Erythroblast (primary cell): ENCODE measurements at regions not wholly inside any gene's neighbourhood (a gene's known extent, or its start where the extent isn't known, plus 50 kb on each side); places are given as distances from the start of the nearest gene placed in this dataset.

Experiments
- DNase-seq, 2 experiments: peaks; one replicate each; lab custom pipeline; 2025; lab: John Stamatoyannopoulos, UW
- GATA1 ChIP-seq: IDR thresholded peaks from 2 replicates; pipeline ENCODE4 v1.6.1; 2011; ENCODE audit warnings: low read depth, mild to moderate bottlenecking, control low read depth, low read length, moderate library complexity
- POLR2A ChIP-seq: IDR thresholded peaks from 2 replicates; pipeline ENCODE4 v1.6.1; 2011; ENCODE audit warnings: mild to moderate bottlenecking, low read length

DNA sequence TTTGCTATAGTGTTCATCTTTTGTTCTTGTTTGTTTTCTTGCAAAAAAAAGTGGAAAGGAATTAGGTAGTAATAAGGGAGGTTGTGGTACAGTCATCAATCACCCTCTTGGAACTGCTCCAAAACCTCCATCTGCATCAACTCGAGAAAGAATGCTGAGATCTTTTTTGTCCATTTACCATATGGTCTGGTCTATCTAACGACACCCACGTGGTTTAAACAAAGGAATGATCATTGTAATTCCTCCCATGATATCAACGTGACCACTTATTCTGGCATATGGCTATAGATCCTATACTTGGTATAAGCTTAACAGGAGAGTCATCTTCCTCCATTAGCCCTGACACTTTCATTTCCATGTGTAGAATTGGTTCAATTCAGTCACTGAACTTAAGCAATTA lies 1025.3 kb upstream of the NXPH2 start:
- DNase-seq: no peak
- TF ChIP-seq GATA1 (no peak), POLR2A (no peak)

GRCh38 chr2:139798391-139798790 lies 1018.2 kb upstream of the NXPH2 start:
- TF ChIP-seq POLR2A: no peak
- no peak for TF ChIP-seq GATA1

DNA sequence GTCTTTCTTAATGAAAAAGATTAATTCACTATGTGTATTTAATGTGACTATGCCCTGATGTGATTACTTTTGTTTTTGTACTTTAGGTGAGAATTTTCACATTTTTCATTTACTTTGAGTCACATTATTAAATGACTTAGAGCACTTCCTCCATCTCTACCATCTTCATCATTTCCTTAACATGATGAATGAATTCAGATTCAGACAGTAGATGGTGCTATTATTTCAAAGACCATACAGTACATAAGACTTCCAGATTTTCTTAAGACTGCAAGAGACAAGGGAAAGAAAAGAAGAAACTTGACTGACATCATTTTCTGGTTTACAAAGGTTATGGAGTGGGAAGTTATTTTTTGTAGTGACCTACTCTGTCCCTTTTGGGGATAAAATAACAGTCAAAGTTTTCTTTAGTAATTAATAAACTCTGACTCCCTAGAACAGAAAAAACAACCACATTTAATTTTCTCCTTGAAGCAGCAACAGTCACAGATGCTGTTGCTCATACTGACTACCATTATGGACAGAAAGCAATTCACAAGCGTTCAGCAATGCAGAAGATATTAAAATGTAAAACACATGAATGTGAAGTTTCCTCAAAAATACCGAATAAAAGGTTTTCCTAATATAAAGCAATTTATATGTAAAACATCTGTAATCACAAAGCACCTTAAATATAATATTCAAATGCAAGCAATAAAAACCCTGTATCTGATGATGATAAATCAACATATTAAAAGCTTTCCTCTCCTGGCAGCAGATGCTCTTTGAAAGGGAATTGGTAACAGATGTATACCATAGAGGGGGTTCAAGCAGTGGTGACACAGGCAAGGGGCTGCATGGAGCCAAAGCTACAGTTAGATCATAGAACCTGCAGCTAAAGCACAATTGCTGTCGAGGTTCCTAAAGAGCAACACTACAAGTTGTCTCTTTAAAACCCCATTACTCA lies 1010.9 kb upstream of the NXPH2 start:
- TF ChIP-seq GATA1 (no peak), POLR2A (no peak)
- peak; percentile 11 to 21 for DNase-seq

More at GRCh38 chr2:139798391-139798790, 1018.2 kb upstream of the NXPH2 start:
- DNase-seq: no peak

DNA sequence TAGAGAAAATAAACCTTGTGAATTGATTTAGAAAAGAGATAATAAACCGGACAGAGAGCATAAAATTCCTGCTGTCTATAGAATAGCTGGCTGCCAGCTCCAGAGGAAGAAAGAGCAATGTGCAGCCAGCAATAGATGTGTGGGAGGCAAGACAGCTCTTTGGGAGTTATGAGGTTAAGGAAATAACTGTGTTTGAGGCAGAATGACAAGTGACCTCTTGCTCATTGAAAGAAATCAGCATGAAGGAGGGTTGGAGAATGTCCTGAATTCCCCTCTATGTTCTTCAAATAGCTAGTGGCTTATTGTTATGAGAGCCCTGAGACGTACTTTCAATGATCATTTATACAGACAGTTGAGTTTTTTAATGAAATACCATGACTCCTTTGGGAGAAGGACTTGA lies 1009.9 kb upstream of the NXPH2 start:
- no peak for DNase-seq
- TF ChIP-seq POLR2A (no peak), GATA1 (no peak)

DNA sequence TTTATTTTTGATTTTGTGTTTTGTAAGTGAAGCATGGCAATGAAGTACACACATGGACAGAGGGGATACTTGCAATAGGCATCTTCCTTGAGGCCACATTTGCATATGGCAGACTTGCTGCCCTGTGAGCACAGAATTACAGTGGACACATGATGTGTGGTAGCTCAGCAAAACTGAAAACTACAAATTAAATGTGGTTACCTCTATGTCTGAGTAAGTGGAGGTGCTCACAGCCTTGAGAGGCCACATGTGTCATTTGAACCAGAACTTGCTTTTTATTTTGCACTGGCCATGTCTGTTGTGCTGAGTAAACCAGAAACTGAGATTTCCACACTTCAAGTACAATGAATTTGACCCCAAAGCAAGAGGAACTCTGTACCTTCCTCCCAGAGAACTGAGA lies 998.5 kb upstream of the NXPH2 start:
- TF ChIP-seq GATA1 (no peak), POLR2A (no peak)
- no peak for DNase-seq

DNA sequence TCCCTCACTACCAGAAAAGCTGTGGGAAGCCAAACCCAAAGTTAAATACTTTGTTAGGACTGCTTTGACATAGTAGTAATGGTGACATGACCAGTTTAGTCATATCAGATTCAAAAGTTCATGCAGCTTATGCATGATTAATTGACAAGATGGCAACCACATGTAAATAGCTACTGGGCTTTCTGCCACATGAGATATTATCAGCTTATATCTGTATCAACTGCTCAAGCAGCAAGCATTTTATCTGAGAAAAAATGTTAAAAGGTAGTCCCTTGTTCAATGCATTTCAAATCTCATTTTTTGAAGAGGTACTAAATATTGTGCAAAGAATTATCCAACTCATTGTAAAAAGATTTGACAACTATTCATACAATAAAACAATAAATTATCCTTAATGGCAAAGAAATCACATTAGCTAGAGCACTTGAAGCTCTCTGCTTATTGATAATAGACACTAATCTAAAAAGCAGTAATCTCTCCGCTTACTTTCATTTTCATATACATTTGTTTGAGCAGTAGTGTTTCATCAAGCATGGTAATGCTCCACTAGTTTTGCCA lies 993.6 kb upstream of the NXPH2 start:
- TF ChIP-seq GATA1: no peak
- no peak for TF ChIP-seq POLR2A
- peak in 1 of 2 experiments; percentile 14 for DNase-seq

DNA sequence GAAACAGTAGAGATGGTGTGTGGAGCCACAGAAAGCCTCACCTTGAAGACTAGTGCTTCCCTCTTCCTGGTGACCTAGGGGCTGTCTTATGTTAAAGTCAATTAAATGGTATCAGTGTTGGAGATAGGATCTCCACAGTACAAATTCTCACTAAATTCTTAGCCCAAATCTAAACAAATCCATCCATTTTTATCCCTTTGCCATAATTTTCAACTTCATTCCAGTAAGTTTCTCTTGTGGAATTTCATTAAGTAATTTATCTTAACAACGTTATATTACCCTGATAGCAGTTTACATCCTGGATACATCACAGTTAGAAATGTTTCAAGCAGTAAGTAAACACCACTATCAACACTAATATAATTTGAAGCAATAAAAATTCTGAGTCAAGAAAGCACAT lies 989.4 kb upstream of the NXPH2 start:
- DNase-seq: no peak
- no peak for TF ChIP-seq POLR2A
- no peak for TF ChIP-seq GATA1

- no peak for DNase-seq
- TF ChIP-seq GATA1 (no peak), POLR2A (no peak)
Measured at GRCh38 chr2:139763705-139764104, 983.5 kb upstream of the NXPH2 start.

DNA sequence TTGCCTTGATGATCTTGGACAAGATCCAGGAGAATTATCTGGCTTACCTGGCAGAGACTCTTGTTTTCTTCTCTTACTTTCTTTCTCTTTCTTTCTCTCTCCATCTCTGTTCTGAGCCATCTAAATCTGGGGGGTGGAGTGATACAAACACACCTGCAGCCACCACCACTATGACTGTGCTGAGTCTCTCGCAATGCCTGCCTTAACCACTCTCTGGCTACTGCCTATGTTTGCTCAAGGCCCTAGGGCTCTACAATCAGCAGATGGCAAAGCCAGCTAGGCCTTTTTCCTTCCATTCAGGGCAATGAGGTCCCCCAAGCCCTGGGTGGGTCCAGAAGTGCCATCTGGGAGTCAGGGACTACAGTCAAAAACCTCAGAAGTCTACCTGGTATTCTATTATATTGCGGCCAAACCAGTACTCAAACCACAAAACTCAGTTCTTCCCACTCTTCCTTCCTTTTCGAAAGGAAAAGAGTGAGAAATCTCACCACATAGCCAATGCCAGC lies 978.9 kb upstream of the NXPH2 start:
- no peak for TF ChIP-seq POLR2A
- no peak for TF ChIP-seq GATA1
- DNase-seq: no peak

GRCh38 chr2:139746901-139747300 lies 966.7 kb upstream of the NXPH2 start:
- TF ChIP-seq POLR2A (no peak), GATA1 (no peak)
- no peak for DNase-seq

DNA sequence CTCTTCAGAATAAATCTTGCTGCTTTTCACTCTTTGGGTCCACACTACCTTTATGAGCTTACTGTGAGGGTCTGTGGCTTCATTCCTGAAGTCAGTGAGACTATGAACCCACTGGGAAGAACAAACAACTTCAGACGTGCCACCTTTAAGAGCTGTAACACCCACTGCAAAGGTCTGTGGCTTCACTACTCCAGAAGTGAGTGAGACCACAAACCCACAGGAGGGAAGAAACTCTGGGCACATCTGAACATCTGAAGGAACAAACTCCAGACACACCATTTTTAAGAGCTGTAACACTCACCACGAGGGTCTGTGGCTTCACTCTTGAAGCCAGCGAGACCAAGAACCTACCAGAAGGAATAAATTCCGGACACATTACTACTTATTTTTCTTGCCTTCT lies 964.1 kb upstream of the NXPH2 start:
- TF ChIP-seq POLR2A (no peak), GATA1 (no peak)
- DNase-seq: no peak

- DNase-seq: no peak
Measured at GRCh38 chr2:139742216-139743172, 962.3 kb upstream of the NXPH2 start.

DNA sequence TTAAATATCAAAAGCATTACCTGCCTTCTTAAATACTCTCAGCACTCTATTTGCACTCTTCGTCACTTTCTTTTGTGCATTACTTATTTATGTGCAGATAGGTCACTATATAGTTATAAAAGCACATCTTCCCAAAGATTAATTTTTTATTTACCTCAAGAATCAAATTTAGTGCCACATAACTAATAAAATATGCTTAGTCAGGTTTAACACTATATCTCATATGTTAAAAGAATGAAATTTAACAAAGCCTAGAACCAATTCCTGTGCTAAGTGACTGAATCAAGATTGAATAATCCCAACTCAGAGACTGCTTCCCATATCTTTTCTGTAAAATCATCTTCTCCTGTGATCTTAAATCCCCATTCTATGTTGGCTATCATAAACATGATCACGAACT lies 957.5 kb upstream of the NXPH2 start:
- no peak for TF ChIP-seq POLR2A
- no peak for TF ChIP-seq GATA1
- no peak for DNase-seq

More at GRCh38 chr2:139742216-139743172, 962.3 kb upstream of the NXPH2 start:
- TF ChIP-seq POLR2A: no peak
- no peak for TF ChIP-seq GATA1
